Right lobe of liver (tissue), 4 donors: ENCODE measurements at regions not wholly inside any gene's neighbourhood (a gene's known extent, or its start where the extent isn't known, plus 50 kb on each side); places are given as distances from the start of the nearest gene placed in this dataset.
"Not testable (repeated sequence)": the region's sequence is repeated elsewhere in the genome, so short reads cannot be mapped to it uniquely, and the experiment has no call there.

Source experiments
- CTCF ChIP-seq, 4 donors: fragments of 200-600 bp in 3 of 4; fragments of 450-650 bp in 1 of 4; IDR thresholded peaks; one replicate each; pipeline versions ENCODE4 v1.5.1 to v1.8.0; 2016 to 2022; ENCODE audit warnings: antibody characterized with exemption in 4 of 4, mild to moderate bottlenecking in 2 of 4
- POLR2A ChIP-seq: fragments of 450-650 bp; IDR thresholded peaks from one replicate; pipeline ENCODE4 v1.6.1; 2017; ENCODE audit warnings: antibody characterized with exemption, mild to moderate bottlenecking
- donor health status: DM: no; HTN: no; CAD: no.
- donor health status: DM: no; HTN: no; CAD: no.
- donor health status: DM: no; HTN: yes; CAD: no.

GRCh38 chr2:111511062-111511461 lies 372.9 kb downstream of the ANAPC1 start:
- TF ChIP-seq CTCF (IDR thresholded peaks at IDR 0.05); POLR2A: not testable (repeated sequence)
